GM12872 (cell line): ENCODE measurements at regions not wholly inside any gene's neighbourhood (a gene's known extent, or its start where the extent isn't known, plus 50 kb on each side); places are given as distances from the start of the nearest gene placed in this dataset.

Experiments used
- TF ChIP-seq, protein P1 (sequence below): IDR thresholded peaks from 3 replicates; pipeline ENCODE4 v1.5.1; 2011; ENCODE audit warnings: low read depth, mild to moderate bottlenecking, low read length, moderate library complexity; ENCODE audit not compliant: insufficient read depth

- TF ChIP-seq, protein P1, sequence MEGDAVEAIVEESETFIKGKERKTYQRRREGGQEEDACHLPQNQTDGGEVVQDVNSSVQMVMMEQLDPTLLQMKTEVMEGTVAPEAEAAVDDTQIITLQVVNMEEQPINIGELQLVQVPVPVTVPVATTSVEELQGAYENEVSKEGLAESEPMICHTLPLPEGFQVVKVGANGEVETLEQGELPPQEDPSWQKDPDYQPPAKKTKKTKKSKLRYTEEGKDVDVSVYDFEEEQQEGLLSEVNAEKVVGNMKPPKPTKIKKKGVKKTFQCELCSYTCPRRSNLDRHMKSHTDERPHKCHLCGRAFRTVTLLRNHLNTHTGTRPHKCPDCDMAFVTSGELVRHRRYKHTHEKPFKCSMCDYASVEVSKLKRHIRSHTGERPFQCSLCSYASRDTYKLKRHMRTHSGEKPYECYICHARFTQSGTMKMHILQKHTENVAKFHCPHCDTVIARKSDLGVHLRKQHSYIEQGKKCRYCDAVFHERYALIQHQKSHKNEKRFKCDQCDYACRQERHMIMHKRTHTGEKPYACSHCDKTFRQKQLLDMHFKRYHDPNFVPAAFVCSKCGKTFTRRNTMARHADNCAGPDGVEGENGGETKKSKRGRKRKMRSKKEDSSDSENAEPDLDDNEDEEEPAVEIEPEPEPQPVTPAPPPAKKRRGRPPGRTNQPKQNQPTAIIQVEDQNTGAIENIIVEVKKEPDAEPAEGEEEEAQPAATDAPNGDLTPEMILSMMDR, result no peak
Observed at GRCh38 chr10:42976351-42977031, 100.4 kb upstream of the RET start.

GRCh38 chr10:42977032-42977416 is 99.8 kb upstream of the RET start:
- TF ChIP-seq, protein P1, result no peak

DNA sequence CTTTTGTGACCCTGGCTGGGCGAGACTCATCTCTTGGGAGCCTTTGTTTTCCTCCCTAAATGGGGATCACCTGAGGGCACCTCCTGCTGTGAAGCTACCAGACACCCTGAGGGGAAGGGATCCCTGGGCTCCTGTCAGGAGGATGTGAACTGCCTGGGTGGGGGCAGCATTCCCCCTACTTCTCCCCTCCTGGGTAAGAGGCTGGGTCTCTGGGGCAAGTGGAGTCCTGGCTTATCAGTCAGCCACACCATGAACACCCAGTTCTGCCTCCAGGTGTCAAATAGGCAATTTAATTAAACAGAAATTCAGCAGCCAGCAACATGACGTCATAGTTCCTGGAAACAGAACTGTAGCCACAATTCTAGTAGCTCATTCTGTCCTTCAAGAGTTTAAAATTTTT is 97.7 kb upstream of the RET start:
- TF ChIP-seq, protein P1, result no peak

DNA sequence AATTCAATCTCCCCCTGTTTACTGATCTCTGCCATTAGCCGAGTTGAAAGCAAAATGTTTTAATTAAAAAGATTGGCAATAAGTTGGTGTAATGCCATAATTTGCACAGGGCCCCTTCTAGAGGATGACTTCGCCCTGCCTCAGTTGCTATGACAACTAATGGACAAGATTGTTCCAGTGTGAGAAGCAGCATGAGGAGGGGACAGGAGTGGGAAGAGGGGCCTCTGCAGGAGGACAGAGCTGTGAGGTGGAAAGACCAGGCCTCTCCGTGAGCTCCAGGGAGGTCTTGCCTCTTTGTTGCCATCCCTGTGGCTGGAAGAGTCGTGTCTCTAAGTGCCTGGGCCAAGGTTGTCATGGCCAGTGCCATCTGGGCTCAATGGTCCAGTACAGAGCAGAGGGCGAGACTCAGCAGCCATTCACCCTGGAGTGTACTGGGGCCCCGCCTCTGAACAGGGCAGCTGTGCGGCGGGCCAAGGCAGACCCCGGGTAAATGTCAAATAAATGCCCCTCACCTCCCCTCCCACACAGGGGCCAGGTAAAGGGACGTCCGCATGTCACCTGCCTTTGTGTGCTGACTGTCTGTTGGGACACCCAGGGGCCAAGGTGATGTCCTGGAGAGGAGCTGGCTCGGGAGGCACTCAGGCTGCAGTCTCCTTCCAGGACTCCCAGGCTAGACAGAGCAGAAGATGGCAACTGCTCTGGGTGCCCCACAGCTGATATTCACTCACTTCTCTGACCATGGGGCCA is 97.0 kb upstream of the RET start:
- TF ChIP-seq, protein P1, result no peak

DNA sequence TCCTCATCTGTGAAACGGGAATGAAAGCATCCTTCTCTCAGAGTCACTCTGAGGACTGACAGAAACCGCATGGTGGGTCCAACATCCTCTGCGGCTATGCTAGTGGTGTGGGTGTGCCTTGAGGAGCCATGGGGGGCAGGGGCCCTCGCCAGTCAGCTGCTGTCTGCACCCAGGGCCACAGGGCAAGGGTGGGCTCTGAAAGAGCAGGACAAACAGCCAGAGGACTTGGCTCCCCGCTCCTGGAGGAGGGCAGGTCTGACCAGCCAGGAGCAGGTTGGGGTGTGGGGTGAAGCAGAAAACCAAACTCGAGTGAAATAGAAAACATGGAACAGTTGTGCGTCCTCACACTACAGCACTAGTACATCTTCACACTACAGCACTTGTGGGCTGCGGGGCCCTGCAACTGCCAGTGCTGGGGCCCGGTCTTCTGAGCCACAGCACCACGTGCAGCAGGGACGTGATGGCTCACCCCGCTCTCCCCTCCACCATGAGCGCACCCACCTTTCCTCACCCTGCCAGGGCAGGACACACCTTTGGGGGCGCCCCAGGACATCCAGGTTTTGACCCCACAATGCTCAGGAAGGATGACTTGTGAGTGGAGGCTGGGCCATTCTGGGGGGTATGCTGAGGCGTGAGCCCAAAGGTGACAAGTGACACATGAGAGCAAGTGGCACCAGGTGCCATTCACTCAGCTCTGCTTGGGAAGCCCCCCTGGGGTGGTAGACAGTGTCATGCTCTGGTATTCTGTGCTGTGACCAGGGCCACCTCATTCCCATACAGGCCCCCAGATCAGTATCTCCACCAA is 96.1 kb upstream of the RET start:
- TF ChIP-seq, protein P1, result no peak

DNA sequence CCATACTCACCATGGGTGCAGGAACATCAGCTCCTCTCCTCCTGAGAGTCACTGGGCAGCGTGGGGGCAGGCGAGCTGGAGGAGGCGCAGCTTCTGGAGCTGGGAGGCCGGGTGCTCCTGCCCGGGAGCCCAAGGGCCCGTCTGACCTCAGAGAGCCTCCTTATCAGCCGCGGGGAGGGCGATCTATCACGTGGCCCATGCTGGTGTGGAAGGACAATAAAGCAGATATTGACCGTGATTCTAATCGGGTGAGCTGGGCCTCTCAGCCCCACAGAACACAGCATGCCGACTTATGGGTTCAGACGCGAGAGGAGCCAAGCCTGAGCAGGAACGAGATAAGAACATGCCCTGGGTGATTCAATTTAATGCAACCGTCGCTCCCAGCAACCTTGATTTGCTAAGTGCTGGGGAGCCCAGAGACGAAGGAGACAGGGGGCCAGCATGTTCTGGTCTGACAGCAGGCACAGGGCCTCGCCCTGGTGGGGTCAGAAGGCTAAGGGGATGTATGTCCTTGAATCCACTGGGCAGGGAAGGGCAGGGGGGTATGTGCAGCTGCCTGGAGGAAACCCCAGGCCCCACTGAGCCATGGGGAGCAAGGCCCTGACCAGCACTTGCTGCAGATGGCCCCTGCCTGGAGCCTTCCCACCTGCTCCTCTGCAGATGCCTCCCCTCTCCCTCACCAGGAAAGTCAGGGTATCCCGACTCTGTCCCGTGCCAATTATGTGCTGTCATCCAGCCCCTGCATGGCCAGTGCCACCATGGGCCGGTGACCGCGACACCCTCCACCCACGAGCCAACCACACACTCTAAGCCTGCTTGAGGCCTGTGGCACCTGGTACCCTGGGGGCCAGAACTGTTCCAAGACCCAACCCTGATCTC is 95.3 kb upstream of the RET start:
- TF ChIP-seq, protein P1, result no peak
